Renal cortical epithelial cell (primary cell): ENCODE measurements at regions not wholly inside any gene's neighbourhood (a gene's known extent, or its start where the extent isn't known, plus 50 kb on each side); places are given as distances from the start of the nearest gene placed in this dataset.

Experiments
- DNase-seq: peaks from one replicate; pipeline ENCODE4 v3.0.0-alpha.2; 2011; ENCODE audit warnings: low read depth

DNA sequence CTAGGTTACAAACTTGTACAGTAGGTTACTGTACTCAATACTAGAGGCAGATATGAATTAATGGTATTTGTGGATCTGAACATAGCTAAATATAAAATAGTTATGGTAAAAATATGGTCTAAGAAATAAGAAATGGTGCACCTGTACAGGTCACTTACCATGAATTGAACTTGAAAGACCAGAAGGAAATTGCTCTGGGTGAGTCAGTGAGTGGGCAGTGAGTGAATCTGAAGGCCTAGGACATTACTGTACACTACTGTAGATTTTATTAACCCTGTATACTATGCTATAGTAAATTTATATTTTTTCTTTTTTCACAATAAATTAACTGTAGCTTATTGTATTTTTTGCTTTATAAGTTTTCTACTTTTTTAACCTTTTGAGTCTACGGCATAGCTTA is 1020.4 kb downstream of the CDH18 start:
- DNase-seq, result no peak

DNA sequence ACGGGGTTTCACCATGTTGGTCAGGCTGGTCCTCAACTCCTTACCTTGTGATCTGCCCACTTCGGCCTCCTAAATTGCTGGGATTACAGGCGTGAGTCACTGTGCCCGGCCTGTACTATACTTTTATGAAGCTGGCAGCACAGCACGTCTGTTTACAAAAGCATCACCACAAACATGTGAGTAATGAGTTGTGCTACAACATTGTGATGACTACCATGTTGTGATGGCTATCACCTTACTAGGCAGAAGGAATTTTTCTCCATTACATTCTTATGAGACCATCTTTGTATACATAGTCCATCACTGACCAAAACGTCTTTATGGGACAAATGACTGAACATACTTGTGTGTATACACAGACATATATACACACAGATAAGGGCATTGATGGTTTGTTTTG is 1019.0 kb downstream of the CDH18 start:
- DNase-seq, result no peak

DNA sequence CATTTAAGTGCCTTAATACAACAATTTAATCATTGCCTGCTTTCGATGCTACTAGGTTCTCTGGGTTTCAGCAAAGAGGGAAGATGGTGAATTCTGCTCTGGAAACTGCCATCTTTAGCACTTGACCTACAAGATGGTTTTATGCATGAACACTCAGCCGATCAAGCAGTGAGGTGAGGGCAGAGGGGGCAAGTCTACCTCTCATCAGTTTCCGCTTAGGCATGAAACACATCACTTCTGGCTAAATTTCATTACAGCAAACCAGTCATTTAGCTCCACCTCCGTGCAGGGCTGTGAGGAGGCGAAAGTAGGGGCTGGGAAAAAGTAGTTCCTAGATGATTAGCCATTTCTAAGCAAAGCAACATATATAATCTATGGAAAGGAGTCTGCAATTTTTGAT is 1018.0 kb downstream of the CDH18 start:
- DNase-seq, result no peak

DNA sequence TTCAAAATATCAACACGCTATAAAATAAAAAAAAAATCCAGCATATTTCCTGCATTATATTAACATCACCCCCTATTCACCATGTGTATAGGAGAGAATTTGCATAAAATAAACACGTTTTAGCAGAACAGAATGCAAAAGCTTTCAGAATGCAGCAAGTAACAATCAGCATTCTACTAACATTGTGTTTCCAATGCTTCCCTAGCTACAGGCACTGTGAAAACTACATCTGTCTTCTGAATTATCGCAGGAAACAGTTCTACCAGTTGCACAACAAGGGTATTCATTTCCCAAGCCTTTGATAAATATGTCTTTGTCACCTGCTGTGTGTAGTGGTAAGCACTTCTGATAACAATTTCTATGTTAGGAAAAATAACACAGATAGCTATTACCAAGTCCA is 1015.8 kb downstream of the CDH18 start:
- no peak for DNase-seq

DNA sequence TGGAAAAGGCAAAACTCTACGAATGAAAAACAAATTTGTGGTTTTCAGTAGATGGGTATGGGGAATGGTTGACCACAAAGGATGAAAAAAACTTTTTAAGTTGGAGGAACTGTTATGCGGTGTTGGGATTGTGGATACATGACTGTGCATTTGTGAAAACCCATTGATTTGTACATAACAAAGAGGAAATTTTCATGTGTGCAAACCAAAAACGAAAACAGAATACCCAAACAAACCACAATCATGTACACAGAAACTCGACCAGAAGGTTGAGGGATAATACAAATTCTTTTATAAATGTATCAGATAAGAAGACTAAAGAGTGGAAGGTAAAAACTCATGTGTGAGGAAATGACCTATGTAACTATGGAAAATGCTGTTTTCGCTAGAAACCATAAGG is 1012.4 kb downstream of the CDH18 start:
- DNase-seq, result no peak

DNA sequence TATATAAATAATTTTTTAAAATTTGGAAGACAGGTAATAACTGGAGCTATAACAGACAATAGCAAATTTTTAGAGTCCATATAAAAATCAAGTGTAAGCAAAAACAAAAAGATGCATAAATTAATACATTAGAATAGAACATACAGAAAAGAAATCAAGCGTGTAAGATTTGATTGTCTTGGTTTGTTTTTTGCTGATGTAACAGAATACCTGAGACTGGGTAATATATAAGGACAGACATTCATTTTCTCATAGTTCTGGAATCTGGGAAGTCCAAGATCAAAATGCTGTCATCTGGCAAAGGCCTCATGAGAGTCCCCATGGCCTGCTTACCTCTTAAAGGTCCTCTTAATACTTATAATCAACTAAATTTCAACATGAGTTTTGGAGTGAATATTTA is 1010.1 kb downstream of the CDH18 start:
- DNase-seq, result no peak

DNA sequence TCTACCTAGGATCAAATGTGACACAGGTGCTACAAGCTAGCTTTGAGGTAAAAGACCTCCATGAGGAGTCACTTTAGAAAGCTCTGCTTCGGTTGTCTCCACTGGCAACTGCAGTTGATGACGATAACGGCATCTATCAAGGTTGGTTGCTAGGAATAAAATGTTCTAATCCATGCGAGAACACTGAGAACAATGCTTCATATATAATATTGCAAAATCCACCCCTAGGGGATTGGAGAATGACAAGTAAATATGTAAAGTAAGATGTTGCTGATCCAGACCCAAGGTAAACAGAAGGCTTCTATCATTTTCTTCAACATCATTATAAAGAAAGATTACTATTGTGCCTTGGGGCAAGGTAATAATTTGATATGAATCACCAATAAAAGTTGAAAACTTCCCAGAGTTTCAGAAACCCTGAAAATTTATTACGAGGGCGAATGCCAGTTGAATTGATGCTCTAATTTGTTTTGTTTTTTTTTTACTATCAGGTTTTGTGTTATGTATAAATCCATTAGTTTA is 1003.4 kb downstream of the CDH18 start:
- DNase-seq, result no peak

DNA sequence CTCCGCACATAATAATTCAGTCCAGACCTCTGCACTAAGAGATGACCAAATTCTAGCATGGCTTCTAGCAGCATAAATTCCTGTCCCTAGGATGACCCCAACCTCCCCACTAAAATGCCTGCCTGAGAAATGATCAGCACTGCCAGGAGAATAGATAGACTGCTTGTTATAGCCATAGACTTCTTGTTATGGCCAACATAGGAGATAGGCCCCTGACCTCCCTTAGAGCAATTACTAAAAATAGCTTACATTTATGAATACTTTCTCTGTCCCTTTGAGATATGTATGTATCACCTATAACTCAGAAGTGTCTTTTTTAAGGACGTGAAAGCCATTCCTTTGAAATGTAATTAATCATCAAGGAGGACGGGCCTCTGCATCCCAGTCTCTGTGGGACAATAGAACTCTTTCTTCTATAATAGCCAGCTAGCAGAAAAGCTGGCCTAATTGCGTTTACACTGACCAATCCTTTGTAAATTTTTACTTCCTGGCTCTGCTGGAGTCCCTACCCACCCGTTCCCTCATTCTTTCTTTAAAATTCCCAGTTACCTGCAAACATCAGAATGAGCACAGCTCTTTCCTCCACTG is 1002.7 kb downstream of the CDH18 start:
- no peak for DNase-seq

DNA sequence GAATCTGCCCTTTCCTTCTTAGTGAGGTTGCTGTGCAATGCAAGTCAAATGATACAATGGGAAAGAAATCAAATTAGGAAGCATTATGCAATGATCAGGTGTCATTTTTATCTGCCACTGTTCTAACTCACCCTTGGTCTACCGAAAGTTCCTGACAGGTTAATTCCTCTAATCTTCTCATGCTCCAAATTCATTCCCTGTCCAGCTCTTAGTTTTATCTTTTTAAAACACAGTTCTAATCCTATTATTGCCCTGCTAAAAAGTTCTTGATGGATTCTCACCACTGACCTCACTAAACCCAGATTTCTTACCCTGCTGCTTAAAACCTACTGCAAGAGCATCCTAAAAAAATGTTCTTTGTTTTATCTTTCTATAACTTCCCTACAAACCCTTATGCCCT is 1000.9 kb downstream of the CDH18 start:
- no peak for DNase-seq

DNA sequence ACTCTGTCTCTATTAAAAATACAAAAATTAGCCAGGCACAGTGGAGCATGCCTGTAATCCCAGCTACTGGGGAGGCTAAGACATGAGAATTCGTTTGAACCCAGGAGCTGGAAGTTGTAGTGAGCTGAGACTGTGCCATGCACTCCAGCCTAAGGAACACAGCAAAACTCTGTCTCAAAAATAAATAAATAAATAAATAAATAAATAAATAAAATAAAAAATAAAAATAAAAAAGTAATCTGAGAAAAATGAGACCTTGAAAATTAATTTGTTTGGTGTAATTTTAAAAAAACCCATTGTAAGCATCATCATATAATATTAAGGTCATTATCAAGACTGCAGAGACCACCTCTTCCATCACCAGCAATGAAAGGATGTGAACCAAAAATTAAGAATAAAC is 997.1 kb downstream of the CDH18 start:
- DNase-seq, result no peak

DNA sequence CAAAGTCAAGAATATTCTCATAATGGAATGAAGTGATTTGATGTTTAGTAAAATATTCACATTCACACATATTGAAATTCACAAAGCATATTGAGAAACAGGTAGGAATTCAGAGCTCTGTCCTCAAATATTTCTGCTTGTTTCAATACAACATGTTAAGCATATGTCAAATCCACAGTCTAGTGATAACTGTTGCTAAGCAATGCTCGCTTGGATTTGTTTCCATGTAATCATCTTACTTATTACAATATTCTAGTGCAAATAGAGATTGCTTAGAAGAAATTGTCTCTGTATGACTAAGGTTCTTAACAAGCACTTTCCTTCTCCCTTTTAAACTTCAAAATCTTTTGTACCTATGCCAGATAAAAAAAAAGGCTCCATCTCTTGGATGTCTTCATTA is 995.7 kb downstream of the CDH18 start:
- no peak for DNase-seq

DNA sequence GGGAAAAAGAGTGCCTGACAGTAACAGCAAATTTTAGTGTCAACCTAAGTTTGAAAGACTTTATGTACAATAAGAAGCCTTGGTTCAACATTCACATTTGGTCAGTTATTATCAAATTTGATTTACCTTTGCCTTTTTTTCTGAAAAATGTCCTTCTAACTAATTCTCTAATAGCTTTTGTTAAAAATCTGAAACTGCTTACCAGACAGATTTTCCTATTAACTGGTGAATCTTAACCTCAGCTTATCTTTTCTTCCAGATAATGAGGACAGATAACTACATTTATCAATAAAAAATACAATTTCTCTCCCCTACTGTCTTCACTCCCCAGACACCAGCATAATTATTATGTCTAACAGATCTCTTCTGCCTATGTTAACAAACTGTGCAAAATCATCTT is 988.5 kb downstream of the CDH18 start:
- DNase-seq, result no peak

DNA sequence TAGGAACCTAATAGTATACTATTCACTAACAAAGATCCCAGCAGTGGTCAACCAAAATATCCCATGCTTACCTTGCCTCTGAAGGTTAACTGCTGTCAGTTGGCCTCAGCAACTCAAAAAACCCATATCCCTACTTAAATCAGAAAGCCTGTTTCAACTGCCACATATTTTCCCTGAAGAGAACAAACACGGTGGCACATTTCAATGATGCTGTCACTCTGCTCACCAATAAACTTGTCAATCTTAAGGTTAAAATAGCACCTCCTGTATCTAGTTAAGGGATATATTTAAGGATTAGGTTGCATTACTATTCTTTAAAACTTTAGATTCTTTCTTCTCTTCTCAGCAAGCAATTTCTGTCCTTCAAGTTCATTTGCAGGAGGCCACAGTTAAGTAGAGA is 986.9 kb downstream of the CDH18 start:
- DNase-seq, result no peak

DNA sequence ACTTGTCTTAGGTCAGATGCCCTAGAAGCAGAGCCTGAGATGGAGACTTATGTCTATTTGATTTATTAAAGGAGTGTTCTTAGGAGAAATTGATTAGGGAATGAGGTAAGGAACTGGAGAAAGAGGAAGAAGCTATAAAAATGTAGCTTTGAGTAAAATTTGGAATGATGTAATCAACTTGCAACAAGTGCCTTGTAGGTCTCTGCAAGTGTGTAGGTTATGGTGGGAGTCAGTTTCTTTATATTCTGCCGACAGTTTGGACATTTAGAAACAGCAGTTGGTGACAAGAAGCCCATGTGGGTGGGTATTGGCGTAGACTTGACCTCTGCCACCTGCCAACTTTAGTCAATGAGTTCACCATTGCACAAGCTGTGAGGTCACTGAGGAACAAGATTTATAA is 986.5 kb downstream of the CDH18 start:
- DNase-seq, result no peak

DNA sequence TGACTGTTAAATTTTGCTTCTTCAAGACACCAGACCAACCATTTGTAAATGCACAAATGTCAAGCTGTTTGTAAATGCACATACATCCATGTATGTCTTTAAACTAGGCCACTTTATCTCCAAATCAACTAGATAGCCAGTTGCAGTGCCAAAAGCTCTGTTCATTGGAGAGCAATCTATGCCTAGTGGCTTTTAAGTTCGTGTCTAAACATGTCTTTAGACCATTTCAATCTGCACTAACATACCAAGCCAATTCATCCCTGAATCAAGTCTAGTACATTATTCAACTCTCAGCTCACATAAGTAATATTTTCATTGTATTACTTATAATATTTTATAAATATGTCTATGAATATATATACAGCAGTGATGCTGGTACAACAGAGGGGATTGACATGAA is 985.9 kb downstream of the CDH18 start:
- no peak for DNase-seq

DNA sequence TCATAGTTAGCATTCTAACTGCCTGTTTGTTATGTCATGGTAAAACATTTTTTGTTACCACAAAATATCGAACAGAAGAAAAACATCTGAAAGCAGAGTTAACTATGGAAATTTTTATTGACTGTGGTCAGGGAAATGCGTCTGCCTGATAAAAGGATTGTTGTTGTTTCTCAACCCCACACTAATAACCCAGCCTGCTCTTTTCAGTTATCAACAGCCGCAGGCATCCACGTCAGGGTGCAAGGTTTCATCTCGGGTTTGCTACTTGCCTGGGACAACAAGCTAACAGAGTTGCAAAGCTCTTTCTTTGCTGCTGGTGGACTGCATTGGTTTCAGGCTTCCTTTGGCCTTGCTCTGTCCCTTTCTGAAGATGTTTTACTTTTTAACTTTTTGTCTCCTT is 969.2 kb downstream of the CDH18 start:
- no peak for DNase-seq

DNA sequence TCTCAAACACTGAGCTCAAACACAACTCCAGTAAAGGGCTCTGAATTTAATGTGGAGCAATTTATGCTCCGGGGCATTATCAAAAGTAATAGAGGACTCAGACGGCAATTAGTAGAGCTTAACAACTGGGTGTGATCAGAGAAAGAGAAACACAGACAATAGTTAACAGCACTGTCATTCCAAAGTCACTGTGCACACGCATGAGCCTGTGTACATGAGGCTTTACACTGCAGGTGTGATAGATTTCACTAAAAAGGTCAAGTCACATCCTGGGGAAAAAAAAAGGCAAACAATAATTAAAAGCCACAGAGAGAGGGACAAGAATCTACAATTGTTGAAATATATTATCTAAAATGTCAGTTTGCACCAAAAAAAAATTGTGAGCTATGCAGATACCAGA is 956.5 kb downstream of the CDH18 start:
- DNase-seq, result no peak

DNA sequence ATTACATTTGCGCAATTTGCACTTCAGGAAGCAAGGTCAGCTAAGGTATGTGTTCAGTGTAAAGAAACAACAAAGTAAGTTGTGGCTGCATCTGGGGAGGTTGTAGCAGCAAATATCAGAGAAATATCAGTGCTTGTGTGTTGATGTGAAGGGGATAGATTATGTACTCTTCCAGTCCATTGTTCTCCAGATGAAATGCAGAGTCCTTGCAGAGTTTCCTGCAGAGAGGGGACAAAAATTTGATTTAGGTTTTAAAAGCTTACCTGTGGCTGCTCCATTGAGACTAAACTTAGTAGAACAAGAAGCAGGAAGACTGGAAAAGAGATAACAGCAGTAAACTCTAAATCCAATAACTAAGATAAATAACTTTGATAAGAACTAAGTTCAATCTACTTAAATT is 952.2 kb downstream of the CDH18 start:
- DNase-seq, result no peak

DNA sequence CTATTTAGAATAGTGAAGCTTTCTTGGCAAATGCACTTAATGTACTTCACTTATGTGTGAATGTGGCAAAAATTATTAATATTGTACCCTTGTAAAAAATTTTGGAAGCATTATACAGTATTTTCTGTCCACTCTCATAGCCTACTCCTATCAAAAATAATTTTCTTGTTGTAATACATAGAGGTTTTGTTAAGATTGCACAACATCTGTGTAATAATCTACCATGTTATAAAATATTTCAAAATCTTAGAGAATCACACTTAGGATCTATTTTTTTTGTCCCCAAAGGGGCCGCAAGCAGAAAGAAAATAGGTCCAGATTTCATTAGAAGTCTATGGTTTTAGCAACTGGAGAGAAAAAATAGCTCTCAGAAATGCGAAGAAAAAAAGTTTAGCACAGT is 945.9 kb downstream of the CDH18 start:
- no peak for DNase-seq

DNA sequence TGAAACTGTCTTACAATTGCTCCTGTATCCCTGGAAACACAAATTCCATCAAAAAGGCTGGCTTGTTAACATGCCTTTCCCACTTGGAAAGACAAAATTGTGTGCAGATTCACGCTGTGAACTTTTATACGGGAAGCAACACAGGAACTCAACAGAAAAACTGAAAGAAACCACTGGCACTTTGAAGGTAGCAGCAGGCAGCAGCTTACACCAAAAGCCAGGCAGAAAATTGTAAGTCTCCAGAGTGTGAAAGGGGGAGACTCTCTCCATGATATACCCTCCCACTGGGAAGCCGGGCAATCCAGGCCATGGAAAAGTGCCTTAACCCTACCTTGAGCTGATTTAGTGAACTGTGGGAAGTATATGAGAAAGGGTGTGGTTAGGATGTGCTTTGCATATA is 943.7 kb downstream of the CDH18 start:
- DNase-seq, result no peak

DNA sequence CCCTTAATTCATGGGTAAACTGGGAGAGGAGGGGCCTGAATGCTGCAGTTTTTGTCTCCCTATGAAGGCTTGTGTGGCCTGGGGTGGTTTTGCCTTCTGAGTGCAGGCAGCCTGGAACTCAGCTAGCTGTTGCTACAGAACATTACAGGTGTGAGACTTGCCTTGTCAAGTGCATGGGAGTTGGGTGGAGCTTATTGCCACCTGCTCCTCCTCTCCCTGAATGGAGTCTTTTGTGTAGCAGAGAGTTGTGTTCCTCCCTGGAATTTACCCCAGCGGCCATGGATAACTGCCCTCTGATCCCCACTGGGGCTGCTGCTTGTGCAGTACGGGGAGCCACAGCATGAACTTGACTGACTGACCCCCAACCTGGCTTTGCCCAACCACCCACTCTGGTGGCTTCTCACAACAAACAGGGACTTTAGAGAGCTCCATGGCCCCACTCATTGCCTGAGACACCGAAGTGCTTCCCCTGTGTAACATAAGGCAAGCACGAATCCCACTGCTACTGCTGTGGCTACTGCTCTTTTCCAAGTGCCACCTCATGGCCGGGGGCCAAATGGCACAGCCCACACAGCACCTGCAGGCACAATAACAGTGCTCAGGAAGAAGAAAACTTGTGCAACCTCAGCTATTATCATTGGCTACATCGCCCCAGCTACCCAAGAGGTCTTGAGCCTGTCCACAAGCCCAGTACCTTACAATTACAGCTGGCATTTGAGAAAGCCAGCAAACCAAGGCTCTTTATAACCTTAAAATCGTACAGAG is 942.9 kb downstream of the CDH18 start:
- DNase-seq, result no peak

DNA sequence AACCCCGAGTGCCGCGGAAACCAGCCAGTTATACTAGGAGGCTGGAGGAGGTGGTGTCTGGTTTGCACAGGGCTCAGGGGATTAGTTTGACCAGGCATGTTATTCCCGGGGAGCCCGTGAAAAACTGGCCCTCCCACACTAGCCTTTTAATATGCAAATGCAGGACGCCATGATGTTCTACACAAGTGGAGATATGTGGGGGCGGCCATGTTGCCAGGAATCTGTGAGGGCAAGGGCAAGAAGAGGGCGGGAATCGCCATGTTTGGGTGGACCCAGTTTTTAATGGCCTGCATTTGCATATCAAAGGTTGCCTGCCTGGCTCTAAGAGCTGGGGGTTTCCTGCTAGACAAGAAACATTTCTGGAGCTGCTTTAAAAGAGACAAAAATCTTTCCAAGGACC is 940.7 kb downstream of the CDH18 start:
- no peak for DNase-seq

DNA sequence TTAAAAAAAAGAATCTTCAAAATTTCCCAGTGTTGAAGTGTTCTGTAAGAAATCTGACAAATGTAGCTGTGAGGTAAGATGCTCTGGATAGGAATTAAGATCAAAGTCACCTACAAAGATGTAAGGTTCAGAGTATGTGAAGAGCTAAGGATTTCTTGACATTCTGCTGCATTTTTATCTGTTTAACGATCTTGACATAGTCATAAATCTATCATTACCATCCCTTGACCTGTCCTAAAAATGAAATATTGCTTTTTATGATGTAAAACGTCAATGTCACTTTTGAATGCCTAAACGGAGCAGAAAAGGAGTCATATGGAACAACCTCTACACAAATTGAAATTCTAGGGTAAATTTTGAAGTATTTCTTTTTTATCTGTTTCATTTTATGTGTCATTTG is 939.3 kb downstream of the CDH18 start:
- DNase-seq, result no peak

DNA sequence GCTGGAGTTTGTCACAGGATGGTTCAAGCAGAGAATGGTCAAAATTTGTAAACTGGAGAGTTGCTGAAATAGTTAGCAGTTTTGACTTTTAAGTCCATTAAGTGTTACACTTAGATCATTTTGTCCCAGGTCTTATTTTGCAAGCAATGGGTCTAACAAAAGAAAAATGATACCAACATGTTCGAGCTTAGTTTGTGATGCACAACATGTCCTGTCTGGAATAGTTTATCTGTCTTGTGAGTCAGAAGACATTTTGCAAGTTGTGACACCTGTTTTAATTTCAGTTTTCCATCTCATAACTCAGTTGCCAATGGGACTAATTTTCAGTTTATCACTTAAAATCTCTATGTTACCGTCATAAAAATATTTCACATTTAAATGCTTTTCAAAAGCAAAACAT is 929.8 kb downstream of the CDH18 start:
- no peak for DNase-seq
